GM06990 (cell line): ENCODE measurements at regions not wholly inside any gene's neighbourhood (a gene's known extent, or its start where the extent isn't known, plus 50 kb on each side); places are given as distances from the start of the nearest gene placed in this dataset.

Source experiments
- DNase-seq: peaks from one replicate; pipeline ENCODE4 v3.0.0-alpha.2; 2011; ENCODE audit not compliant: insufficient read length; ENCODE audit errors: extremely low read depth
- H3K27me3 ChIP-seq: replicated peaks from 2 replicates; pipeline ENCODE4 v1.6.0; 2011; ENCODE audit warnings: low read length; ENCODE audit not compliant: control insufficient read depth, insufficient read depth
- H3K36me3 ChIP-seq: 2 replicates; pipeline ENCODE4 v1.5.1; 2011; ENCODE audit warnings: low read length; ENCODE audit not compliant: control insufficient read depth, insufficient read depth
- H3K4me3 ChIP-seq: replicated peaks from 2 replicates; pipeline ENCODE4 v1.5.1; 2011; ENCODE audit warnings: low read depth, mild to moderate bottlenecking, control low read depth, low read length
- TF ChIP-seq, protein P1 (sequence below): IDR thresholded peaks from 2 replicates; pipeline ENCODE4 v1.5.1; 2011; ENCODE audit warnings: low read length, control low read depth, mild to moderate bottlenecking, inconsistent platforms; ENCODE audit not compliant: insufficient read depth, poor library complexity, severe bottlenecking

- TF ChIP-seq, protein P1, sequence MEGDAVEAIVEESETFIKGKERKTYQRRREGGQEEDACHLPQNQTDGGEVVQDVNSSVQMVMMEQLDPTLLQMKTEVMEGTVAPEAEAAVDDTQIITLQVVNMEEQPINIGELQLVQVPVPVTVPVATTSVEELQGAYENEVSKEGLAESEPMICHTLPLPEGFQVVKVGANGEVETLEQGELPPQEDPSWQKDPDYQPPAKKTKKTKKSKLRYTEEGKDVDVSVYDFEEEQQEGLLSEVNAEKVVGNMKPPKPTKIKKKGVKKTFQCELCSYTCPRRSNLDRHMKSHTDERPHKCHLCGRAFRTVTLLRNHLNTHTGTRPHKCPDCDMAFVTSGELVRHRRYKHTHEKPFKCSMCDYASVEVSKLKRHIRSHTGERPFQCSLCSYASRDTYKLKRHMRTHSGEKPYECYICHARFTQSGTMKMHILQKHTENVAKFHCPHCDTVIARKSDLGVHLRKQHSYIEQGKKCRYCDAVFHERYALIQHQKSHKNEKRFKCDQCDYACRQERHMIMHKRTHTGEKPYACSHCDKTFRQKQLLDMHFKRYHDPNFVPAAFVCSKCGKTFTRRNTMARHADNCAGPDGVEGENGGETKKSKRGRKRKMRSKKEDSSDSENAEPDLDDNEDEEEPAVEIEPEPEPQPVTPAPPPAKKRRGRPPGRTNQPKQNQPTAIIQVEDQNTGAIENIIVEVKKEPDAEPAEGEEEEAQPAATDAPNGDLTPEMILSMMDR = no peak
- Histone ChIP-seq H3K4me3 (no peak overlapping the region), H3K36me3 (no peaks in the 10 kb centered on the region), H3K27me3 (no peaks in the 10 kb centered on the region; the same call in none of the 2 replicates)
- DNase-seq = no peak
Measured at GRCh38 chr12:131529196-131530040, 181.5 kb upstream of the SFSWAP start.

DNA sequence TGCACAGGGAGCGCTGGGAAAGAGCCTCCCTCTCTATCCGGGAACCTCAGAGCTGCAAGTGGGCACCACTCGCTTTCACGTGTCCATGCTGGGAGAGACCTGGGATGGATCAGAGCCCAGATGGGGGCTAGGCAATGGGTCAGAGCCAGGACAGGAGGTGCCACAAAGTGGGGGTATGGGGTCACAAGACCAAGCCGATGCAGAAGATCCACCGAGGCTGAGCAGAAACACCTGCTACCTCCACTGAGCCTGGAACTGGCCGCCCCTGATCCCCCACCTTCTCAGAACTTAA lies 180.9 kb upstream of the SFSWAP start:
- no peaks in the 10 kb centered on the region; the same call in none of the 2 replicates for H3K27me3 ChIP-seq
- no peaks in the 10 kb centered on the region for H3K36me3 ChIP-seq
- DNase-seq = no peak
- TF ChIP-seq, protein P1 = no peak
- H3K4me3 ChIP-seq = no peak overlapping the region

DNA sequence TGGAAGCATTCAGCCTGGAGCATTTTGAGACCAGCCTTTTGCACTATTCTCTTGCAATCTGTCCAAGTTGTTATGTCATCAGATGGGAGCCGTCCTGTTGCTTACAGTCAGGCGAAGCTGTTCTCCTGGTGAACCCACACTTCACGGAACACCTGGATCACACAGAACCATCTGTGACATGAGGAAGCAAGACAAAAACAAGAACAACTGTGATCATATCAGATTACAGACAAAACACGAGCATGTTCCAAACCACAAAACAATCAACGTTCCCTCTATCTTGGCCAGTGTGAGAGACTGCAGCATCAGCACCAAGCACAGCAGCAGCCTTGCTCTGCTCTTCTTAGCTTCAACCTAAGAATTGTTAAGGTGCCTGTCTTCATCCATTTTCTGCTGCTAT lies 180.5 kb upstream of the SFSWAP start:
- H3K36me3 ChIP-seq = no peaks in the 10 kb centered on the region
- H3K4me3 ChIP-seq = no peak overlapping the region
- no peaks in the 10 kb centered on the region; the same call in none of the 2 replicates for H3K27me3 ChIP-seq
- no peak for DNase-seq
- TF ChIP-seq, protein P1 = no peak

DNA sequence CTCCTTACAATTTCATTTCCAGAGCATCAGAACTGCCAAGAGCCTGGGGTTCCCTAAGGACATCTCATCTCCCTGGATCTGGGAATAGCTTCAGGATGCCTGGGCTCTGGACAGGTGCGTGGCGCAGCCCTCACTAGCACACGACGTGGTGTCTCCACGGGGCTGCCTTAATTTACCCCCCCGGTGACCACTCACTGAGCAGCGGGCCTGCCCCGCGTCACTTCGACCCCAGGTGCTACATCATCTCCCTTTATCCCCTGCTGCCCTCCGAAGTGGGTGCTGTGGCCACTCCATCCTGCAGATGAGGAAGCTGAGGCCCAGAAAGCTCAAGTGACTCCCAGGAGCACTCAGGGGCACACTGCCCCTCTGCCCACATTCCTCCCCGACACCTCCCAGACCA lies 177.8 kb upstream of the SFSWAP start:
- no peak overlapping the region for H3K4me3 ChIP-seq
- DNase-seq = no peak
- H3K27me3 ChIP-seq = no peaks in the 10 kb centered on the region; the same call in none of the 2 replicates
- no peaks in the 10 kb centered on the region for H3K36me3 ChIP-seq
- TF ChIP-seq, protein P1 = no peak

DNA sequence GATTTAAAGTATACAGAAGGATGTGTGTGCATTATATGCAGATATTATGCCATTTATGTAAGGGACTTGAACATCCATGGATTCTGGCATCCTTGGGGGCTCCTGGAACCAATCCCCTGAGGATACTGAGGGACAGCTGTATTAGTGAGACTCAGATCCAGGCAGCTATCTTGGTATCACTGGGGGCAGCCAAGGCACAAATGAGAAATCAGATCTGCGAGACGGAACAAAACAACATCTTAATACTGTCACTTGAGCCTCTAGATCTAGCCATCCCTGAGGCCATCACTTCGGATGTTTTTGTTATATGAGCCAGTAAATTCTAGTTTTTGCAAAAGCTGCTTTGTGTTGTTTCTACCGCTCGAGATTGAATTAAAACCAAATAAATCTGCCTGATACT lies 175.1 kb upstream of the SFSWAP start:
- TF ChIP-seq, protein P1 = no peak
- Histone ChIP-seq H3K4me3 (no peak overlapping the region), H3K36me3 (no peaks in the 10 kb centered on the region), H3K27me3 (no peaks in the 10 kb centered on the region; the same call in none of the 2 replicates)
- DNase-seq = no peak
